ENCODE measurements at regions not wholly inside any gene's neighbourhood (a gene's known extent, or its start where the extent isn't known, plus 50 kb on each side); places are given as distances from the start of the nearest gene placed in this dataset.

DNA sequence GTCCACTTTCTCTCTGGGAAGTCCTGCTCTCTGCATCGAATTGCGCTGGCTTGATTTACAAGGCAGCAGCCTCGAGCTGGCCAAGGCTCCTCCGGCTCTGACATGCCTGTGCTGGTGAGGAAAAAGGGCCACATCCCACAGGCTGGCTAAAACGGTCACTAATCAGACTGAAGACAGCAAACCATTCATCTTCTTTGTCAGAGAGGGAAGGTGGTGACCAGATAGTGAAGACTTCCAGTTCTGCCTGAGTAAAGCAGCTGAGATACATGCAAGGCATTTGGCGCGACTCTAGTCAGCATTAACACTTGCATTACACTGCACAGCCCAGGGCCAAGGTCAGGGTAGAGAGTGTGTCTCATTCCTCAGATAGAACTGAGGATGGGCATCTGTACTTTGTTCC, 203.2 kb upstream of the MAP3K7 start:
- TF ChIP-seq POLR2A (IDR thresholded peaks at IDR 0.05) = no peak
- TF ChIP-seq, protein P1, sequence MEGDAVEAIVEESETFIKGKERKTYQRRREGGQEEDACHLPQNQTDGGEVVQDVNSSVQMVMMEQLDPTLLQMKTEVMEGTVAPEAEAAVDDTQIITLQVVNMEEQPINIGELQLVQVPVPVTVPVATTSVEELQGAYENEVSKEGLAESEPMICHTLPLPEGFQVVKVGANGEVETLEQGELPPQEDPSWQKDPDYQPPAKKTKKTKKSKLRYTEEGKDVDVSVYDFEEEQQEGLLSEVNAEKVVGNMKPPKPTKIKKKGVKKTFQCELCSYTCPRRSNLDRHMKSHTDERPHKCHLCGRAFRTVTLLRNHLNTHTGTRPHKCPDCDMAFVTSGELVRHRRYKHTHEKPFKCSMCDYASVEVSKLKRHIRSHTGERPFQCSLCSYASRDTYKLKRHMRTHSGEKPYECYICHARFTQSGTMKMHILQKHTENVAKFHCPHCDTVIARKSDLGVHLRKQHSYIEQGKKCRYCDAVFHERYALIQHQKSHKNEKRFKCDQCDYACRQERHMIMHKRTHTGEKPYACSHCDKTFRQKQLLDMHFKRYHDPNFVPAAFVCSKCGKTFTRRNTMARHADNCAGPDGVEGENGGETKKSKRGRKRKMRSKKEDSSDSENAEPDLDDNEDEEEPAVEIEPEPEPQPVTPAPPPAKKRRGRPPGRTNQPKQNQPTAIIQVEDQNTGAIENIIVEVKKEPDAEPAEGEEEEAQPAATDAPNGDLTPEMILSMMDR (IDR thresholded peaks at IDR 0.05) = no peak

All from thyroid gland (tissue), 4 donors.